Activated CD4-positive, alpha-beta T cell treated with anti-CD3 and anti-CD28 coated beads for 36 hours (primary cell): ENCODE measurements at regions not wholly inside any gene's neighbourhood (a gene's known extent, or its start where the extent isn't known, plus 50 kb on each side); places are given as distances from the start of the nearest gene placed in this dataset.
A peak's percentile ranks its signal among the peaks of the same experiment; 100 is the strongest.

ENCODE experiments used
- ATAC-seq: fragments of 200-7000 bp; cut with Tn5 transposase; one replicate; pipeline ENCODE4 v1.10.0; 2021; ENCODE audit warnings: mild to moderate bottlenecking, moderate library complexity
- CTCF ChIA-PET: fragments of 350-600 bp; sonication (Branson Sonifier 250); formaldehyde crosslinking; loops from one replicate; lab custom pipeline; 2021; ENCODE audit warnings: antibody characterized with exemption; lab: Charles Lee
- POLR2A ChIA-PET: fragments of 350-600 bp; sonication (Branson Sonifier 250); formaldehyde crosslinking; loops from one replicate; lab custom pipeline; 2021; ENCODE audit warnings: antibody characterized with exemption, inconsistent platforms; lab: Charles Lee
- DNase-seq: peaks from one replicate; pipeline ENCODE4 v3.0.0-alpha.2; 2020
- H3K27ac Mint-ChIP-seq: one replicate; pipeline ENCODE4 v1.8.0; 2021; ENCODE audit warnings: mixed read lengths
- H3K27me3 Mint-ChIP-seq: one replicate; pipeline ENCODE4 v1.8.0; 2021; ENCODE audit warnings: mixed read lengths
- H3K36me3 Mint-ChIP-seq: one replicate; pipeline ENCODE4 v1.8.0; 2021; ENCODE audit warnings: low read depth, mixed read lengths
- H3K4me1 Mint-ChIP-seq: one replicate; pipeline ENCODE4 v1.8.0; 2021; ENCODE audit warnings: mixed read lengths
- H3K4me3 Mint-ChIP-seq: one replicate; pipeline ENCODE4 v1.8.0; 2021; ENCODE audit warnings: mild to moderate bottlenecking, moderate library complexity, mixed read lengths
- H3K9me3 Mint-ChIP-seq: one replicate; pipeline ENCODE4 v1.8.0; 2021; ENCODE audit warnings: low read depth, mixed read lengths
- intact Hi-C, 2 experiments: fragments of 100-400 bp; cut with DNase I in 1 of 2; cut with micrococcal nuclease in 1 of 2; formaldehyde crosslinking; loops; one replicate each; pipeline versions ENCODE4 v1.14.2 to v1.15.1; 2022 to 2024; cut with DNase I, micrococcal nuclease

DNA sequence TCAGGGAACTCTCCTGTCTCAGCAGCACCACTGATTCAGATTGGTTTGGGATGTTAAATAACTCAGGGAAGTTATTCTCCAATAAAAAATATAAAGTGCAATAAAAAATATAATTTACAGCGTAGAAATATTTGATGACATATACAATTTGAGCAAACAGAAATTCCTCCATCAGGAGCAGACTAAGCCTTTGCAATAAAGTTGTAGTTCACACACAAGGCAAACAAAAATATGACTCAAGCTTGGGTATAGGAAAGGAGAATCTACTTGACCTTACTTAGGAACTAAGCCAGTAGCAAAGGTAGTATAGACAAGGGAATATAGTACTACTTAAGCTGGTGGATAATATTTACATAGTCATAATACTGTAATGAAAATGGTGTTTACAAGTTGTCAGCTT is 264.1 kb downstream of the KIF21A start:
- POLR2A ChIA-PET: no interaction called here
- CTCF ChIA-PET: no interaction called here
- H3K27me3 Mint-ChIP-seq: no peaks in the 10 kb centered on the region
- H3K27ac Mint-ChIP-seq: no peak overlapping the region
- ATAC-seq (no peak), DNase-seq (no peak)
- no peaks in the 10 kb centered on the region for H3K4me1 Mint-ChIP-seq
- no peaks in the 10 kb centered on the region for H3K9me3 Mint-ChIP-seq
- no peak overlapping the region for H3K4me3 Mint-ChIP-seq
- intact Hi-C loops: no loop called here
- H3K36me3 Mint-ChIP-seq: no peaks in the 10 kb centered on the region

DNA sequence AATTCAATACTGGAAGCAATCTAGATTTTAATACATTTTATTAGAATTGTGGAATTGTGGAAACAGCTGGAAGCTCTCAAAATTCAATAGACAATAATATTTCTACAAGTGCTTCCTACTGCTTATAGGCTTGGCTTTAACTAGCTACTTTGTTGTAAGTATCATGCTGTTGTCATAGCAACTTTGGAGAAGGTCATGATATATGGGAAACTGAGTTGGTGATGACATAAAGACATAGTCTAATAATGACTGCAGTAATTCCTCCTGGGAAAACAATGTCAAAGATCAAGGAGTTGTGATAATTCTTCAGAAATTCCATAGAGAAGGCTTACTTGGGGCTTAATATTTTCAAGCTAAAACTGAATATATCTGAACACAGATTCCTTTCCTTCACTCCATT is 266.6 kb downstream of the KIF21A start:
- ChIA-PET POLR2A (no interaction called here), CTCF (interaction anchor here (1.2 kb wide), 1 partner anchor 96 kb away, joined by 3 read pairs; no protein-coding TSS in a partner anchor)
- no peak for DNase-seq
- no peaks in the 10 kb centered on the region for H3K27me3 Mint-ChIP-seq
- H3K4me1 Mint-ChIP-seq: no peaks in the 10 kb centered on the region
- H3K27ac Mint-ChIP-seq: no peak overlapping the region
- no peak for ATAC-seq
- H3K36me3 Mint-ChIP-seq: no peaks in the 10 kb centered on the region
- no peak overlapping the region for H3K4me3 Mint-ChIP-seq
- H3K9me3 Mint-ChIP-seq: no peaks in the 10 kb centered on the region
- intact Hi-C loops: no loop called here

DNA sequence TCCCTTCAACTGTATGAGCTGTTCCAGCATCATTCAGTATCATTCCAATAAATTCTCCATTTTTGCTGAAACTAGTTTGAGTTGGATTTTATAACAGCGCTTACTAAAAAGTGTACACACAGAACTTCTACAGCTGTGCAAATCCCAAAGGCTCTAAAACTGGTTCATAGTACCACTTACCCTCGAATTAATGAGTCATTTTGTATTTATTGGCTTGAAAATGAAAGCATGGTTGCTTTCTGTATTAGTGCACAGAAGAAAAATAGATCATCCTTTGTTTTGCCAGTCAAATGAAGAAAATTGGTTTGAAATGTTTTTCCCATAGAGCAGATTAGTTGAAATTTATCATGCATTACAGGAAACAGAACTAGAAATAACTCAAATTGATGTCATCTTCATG is 268.3 kb upstream of the CPNE8 start:
- H3K36me3 Mint-ChIP-seq: no peaks in the 10 kb centered on the region
- CTCF ChIA-PET: no interaction called here
- intact Hi-C loops: no loop called here
- H3K4me3 Mint-ChIP-seq: no peak overlapping the region
- ATAC-seq (no peak), DNase-seq (no peak)
- no peak overlapping the region for H3K27ac Mint-ChIP-seq
- POLR2A ChIA-PET: no interaction called here
- H3K27me3 Mint-ChIP-seq: no peaks in the 10 kb centered on the region
- no peaks in the 10 kb centered on the region for H3K4me1 Mint-ChIP-seq
- no peaks in the 10 kb centered on the region for H3K9me3 Mint-ChIP-seq

DNA sequence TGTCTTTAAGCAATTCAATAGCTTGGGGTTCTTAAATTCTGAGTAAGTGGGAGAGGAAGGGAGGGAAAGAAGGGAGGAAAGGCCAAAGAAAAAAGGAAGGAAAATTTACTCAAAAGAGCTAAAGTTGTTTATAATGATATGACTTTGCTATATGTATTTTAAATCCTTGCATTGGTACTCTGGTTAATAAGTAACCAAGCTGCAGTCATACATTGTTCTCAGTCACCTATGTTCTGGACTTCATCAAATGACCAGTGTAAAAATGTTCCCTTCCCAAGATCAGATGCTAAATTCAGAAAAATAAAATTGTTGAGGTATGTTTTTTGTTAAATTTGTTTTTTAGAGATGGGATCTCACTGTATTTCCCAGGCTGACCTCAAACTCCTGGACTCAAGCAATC is 259.9 kb upstream of the CPNE8 start:
- Mint-ChIP-seq H3K4me3 (no peak overlapping the region), H3K9me3 (peaks cover 6% of the 10 kb centered on the region), H3K27me3 (no peaks in the 10 kb centered on the region), H3K4me1 (no peaks in the 10 kb centered on the region), H3K27ac (no peak overlapping the region), H3K36me3 (no peaks in the 10 kb centered on the region)
- ATAC-seq: no peak
- ChIA-PET CTCF (interaction anchor here (0.8 kb wide), 1 partner anchor 491 kb away, joined by 3 read pairs; no protein-coding TSS in a partner anchor), POLR2A (no interaction called here)
- intact Hi-C loops: no loop called here
- DNase-seq: no peak

DNA sequence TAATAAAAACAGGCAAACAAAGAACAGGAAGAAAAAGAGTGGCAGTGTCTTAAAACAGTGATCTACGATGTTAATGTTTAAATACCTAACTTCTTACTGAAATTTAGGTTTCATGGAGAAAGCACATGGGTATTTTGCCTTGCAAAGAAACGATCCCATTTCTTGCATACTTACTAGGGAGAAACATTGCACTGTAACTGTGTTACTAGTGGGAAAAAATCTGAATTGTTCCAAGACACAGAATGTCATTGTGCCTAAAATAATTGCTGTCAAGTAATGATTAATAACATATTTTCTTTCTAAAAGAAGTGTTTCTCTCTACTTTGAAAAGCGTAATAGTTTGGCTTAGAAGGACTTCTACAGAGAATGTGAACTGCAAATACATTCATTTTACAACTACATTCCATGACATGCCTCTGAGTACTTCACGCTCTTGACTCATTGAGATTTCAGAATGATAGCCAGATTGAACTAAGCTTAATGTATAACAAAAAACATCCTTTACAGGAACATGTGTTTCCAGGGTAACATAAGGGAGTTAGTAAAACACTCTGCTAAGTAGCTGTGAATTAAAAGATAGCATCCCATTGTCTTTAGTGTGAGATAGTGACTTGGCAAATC is 256.2 kb upstream of the CPNE8 start:
- ATAC-seq (no peak), DNase-seq (no peak)
- POLR2A ChIA-PET: no interaction called here
- intact Hi-C loops: no loop called here
- H3K27ac Mint-ChIP-seq: no peak overlapping the region
- no peaks in the 10 kb centered on the region for H3K36me3 Mint-ChIP-seq
- CTCF ChIA-PET: interaction anchor here (0.6 kb wide), 1 partner anchor 255 kb away, joined by 4 read pairs; no protein-coding TSS in a partner anchor
- no peak overlapping the region for H3K4me3 Mint-ChIP-seq
- H3K4me1 Mint-ChIP-seq: no peaks in the 10 kb centered on the region
- H3K9me3 Mint-ChIP-seq: peaks cover 9% of the 10 kb centered on the region
- H3K27me3 Mint-ChIP-seq: no peaks in the 10 kb centered on the region

DNA sequence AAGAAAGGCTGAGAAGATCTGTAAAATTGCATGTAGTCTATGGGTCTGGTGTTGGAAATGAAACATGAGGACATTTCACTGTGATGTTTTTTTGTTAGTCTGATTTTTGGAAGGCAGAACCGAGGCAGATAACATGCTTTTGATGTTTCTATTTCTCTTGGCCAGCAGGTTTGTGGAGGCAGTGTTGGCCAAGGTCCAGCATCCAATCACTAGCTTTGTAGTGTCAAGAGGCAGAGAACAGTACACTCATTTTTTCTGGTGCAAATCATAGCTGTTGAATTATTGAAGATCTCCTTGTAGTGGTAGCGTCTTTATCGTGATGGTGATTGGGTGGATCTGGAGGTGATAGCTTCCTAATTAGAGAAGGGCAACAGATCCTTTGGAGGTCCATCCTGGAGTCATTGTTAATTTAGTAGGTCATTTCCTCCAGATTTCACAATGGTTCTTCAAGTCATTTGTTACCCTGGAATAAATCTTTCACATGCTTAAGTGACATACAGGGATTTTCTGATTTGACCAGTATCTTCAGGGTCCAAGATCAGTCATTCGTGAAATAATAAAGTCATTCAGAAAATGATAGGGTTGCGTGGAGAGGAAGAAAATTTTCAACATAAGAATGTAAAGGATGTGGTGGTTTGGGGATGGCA is 252.4 kb upstream of the CPNE8 start:
- Mint-ChIP-seq H3K4me3 (no peak overlapping the region), H3K27ac (no peak overlapping the region), H3K36me3 (no peaks in the 10 kb centered on the region), H3K4me1 (no peaks in the 10 kb centered on the region), H3K9me3 (peaks cover 12% of the 10 kb centered on the region), H3K27me3 (no peaks in the 10 kb centered on the region)
- intact Hi-C loops: no loop called here
- CTCF ChIA-PET: interaction anchor here (0.7 to 1.7 kb wide), 2 partner anchors 12 to 98 kb away, joined by 3 to 4 read pairs; no protein-coding TSS in a partner anchor
- ATAC-seq (no peak), DNase-seq (no peak)
- POLR2A ChIA-PET: no interaction called here

DNA sequence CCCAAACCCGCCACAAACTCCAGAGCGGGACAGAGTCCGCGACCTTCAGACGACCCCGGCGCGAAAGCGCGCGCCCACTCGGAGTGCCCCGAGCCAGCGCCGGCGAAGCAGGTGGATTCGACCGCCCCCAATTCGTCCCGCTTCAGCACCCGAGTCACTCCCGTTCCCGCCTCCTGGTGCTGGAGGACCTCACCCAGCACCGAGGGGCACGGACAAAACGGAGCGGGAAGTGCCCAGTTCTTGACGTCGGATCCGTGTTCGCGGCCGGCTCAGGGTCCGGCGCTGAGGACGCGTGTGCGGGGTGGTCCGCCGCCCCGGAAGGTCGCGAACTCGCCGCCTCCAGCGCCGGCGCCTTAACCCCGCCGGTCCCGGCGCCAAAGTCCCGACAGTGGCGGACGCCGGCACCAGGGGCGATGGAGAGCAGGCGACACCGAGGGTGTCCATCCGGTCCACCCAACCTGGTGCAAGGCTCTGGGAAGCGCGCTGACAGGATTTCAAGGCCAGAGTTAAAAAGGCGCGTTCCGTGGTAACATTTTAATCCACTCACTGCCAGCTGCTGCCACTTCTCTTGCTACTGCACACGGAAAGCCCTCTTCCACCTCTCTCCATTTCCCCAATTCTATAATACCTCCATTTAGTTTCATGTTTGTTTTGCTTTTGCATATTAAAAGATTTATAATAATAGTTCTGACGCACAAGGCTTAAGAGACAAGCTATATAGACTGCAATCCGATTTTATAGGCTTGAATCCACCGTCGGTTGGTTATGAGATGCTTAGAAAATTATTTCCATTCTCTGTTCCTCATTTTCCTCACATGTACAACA is 240.0 kb upstream of the CPNE8 start:
- Mint-ChIP-seq H3K4me3 (no peak overlapping the region), H3K36me3 (peaks cover 2% of the 10 kb centered on the region), H3K27me3 (peaks cover 15% of the 10 kb centered on the region), H3K4me1 (no peaks in the 10 kb centered on the region), H3K9me3 (peaks cover 23% of the 10 kb centered on the region), H3K27ac (no peak overlapping the region)
- ChIA-PET POLR2A (no interaction called here), CTCF (interaction anchor here (1.2 kb wide), 1 partner anchor 11 kb away, joined by 4 read pairs; no protein-coding TSS in a partner anchor)
- ATAC-seq (peak; percentile 70), DNase-seq (peak; percentile 69)
- intact Hi-C loops: loop anchor here (1.0 to 5.0 kb wide), 2 partner anchors 127 to 128 kb away; no protein-coding TSS in a partner anchor

DNA sequence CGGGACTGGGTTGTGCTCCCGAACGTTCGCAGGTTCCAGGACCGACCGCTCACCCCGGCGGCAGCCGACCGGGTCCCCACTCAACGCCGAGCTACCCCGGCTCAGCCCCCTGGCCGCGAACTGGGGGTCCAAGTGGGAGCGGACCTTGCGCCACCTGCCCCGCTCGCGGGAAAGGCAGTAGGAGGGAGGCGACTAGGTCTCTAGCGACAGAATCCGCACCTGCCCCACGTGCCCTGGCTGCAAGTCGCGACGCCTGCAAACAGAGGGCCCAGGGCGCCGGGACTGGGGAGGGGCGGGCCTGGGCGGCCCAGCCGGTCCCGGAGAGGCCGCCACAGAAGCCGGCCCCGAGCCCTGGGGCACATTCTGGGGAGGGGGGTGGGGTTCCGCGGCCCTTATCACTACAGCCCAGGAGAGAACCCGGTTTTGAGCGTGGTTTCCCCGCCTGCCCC is 239.2 kb upstream of the CPNE8 start:
- no peak overlapping the region for H3K4me3 Mint-ChIP-seq
- CTCF ChIA-PET: no interaction called here
- no peak for ATAC-seq

DNA sequence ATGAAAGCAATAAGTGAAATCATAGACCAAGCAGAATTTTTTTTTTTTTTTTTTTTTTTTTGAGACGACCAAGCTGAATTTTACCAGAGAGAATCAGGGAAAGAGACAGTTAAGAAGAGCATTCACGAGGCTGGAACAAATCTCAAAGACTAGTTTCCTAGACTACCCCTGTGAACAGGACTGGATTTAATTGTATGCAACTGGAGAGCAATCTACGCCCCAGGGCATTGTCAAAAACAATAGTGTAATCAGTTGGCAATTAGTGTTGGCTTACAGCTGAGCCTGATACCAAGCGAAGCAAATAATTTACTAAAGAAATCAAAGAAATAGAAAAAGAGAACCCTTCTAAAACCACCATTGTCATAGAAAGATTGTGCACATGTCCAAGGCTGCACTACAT is 232.9 kb upstream of the CPNE8 start:
- no peak for ATAC-seq
- Mint-ChIP-seq H3K4me1 (no peaks in the 10 kb centered on the region), H3K9me3 (peaks cover 8% of the 10 kb centered on the region), H3K36me3 (no peaks in the 10 kb centered on the region), H3K27ac (no peak overlapping the region), H3K27me3 (no peaks in the 10 kb centered on the region), H3K4me3 (no peak overlapping the region)
- intact Hi-C loops: no loop called here
- ChIA-PET CTCF (interaction anchor here (0.9 kb wide), 1 partner anchor 8 kb away, joined by 3 read pairs; no protein-coding TSS in a partner anchor), POLR2A (no interaction called here)
- DNase-seq: no peak

More for the DNA sequence above, 239.2 kb upstream of the CPNE8 start:
- Mint-ChIP-seq H3K27ac (no peak overlapping the region), H3K27me3 (peaks cover 15% of the 10 kb centered on the region), H3K9me3 (peaks cover 15% of the 10 kb centered on the region), H3K36me3 (peaks cover 2% of the 10 kb centered on the region), H3K4me1 (no peaks in the 10 kb centered on the region)
- intact Hi-C loops: loop anchor here (1.0 to 5.0 kb wide), 2 partner anchors 128 to 129 kb away; no protein-coding TSS in a partner anchor
- no peak for DNase-seq
- POLR2A ChIA-PET: no interaction called here

DNA sequence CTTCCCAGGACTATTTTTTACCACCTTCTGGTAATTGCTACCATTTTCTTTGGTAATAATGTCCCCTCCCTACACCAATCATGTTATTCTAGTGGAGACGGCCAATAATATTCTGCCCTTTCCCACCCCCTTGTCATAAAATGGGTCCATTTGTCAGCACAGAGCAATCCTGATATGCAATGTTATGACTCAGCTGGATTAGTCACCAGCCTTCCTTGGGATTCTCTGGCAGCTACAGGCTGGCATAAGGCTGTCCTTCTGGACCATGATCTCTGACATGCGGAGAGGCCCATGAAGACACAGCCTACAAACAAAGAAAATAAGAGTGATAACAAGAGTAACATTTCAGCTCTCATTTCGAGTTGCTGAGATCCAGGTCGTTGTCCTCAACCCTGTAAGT is 222.0 kb upstream of the CPNE8 start:
- H3K4me3 Mint-ChIP-seq: no peak overlapping the region
- intact Hi-C loops: no loop called here
- no peak for ATAC-seq
- DNase-seq: no peak
- no peak overlapping the region for H3K27ac Mint-ChIP-seq
- H3K27me3 Mint-ChIP-seq: peaks cover 2% of the 10 kb centered on the region
- ChIA-PET POLR2A (no interaction called here), CTCF (no interaction called here)
- no peaks in the 10 kb centered on the region for H3K4me1 Mint-ChIP-seq
- H3K36me3 Mint-ChIP-seq: no peaks in the 10 kb centered on the region
- no peaks in the 10 kb centered on the region for H3K9me3 Mint-ChIP-seq

DNA sequence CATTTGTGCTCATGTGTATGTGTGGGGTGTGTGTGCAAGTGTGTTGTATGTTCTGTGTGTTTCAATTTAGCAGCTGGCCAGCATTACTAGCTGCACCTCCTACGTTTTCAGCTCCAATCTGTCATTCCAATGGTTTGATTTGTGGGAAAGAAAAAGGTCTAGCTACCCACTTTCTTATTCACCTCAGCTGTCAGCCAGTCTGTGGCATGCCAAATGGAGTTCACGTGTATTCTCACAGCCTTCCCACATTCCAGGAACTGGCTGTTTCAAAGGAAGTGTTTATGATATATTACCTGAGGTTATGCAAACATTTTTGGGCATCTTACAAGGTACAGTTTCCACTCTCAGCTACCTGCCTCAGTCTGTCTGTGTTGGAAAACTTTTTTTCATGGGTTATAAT is 220.2 kb upstream of the CPNE8 start:
- Mint-ChIP-seq H3K27ac (no peak overlapping the region), H3K27me3 (no peaks in the 10 kb centered on the region), H3K36me3 (no peaks in the 10 kb centered on the region), H3K4me1 (no peaks in the 10 kb centered on the region), H3K4me3 (no peak overlapping the region), H3K9me3 (peaks cover 4% of the 10 kb centered on the region)
- ChIA-PET CTCF (interaction anchor here (0.8 kb wide), 1 partner anchor 24 kb away, joined by 3 read pairs; no protein-coding TSS in a partner anchor), POLR2A (no interaction called here)
- intact Hi-C loops: no loop called here
- ATAC-seq (no peak), DNase-seq (no peak)
